ENCODE measurements at regions not wholly inside any gene's neighbourhood (a gene's known extent, or its start where the extent isn't known, plus 50 kb on each side); places are given as distances from the start of the nearest gene placed in this dataset.

- peaks cover 55% of the 10 kb centered on the region for H3K27me3 Mint-ChIP-seq
- H3K27ac Mint-ChIP-seq: no peak overlapping the region
- intact Hi-C loops (cut with DNase I, micrococcal nuclease): no loop called here
- no peak overlapping the region for H3K4me3 ChIP-seq (ENCODE audit: low read length)
- ATAC-seq (ENCODE audit: poor library complexity) (no peak), DNase-seq (no peak)
- CTCF ChIA-PET: no interaction called here
- H3K4me1 ChIP-seq (ENCODE audit: insufficient read depth, low read length): no peaks in the 10 kb centered on the region
- no peaks in the 10 kb centered on the region for H3K4me1 Mint-ChIP-seq (ENCODE audit: low read depth)
- TF ChIP-seq CTCF (IDR thresholded peaks at IDR 0.05): no peak
- H3K36me3 ChIP-seq (ENCODE audit: insufficient read depth, low read length): no peaks in the 10 kb centered on the region
- no peaks in the 10 kb centered on the region for H3K36me3 Mint-ChIP-seq (ENCODE audit: low read depth)
- H3K27ac ChIP-seq (ENCODE audit: low read depth in 1 of 2, low read length in 2 of 2): no peak overlapping the region
- POLR2A ChIA-PET: no interaction called here
- no peaks in the 10 kb centered on the region for H3K9me3 Mint-ChIP-seq
- no peak overlapping the region for H3K4me3 Mint-ChIP-seq
- H3K9me3 ChIP-seq (ENCODE audit: control insufficient read depth in 1 of 2, insufficient read depth in 1 of 2, low read length in 2 of 2): no peaks in the 10 kb centered on the region
- peaks cover 7 to 22% of the 10 kb centered on the region in 2 experiments for H3K27me3 ChIP-seq (ENCODE audit: control insufficient read depth in 1 of 2, insufficient read depth in 2 of 2, low read length in 2 of 2)
Measured at GRCh38 chr1:36583980-36584782, 101.5 kb upstream of the CSF3R start.

GRCh38 chr1:36583080-36583479 is 100.4 kb upstream of the CSF3R start:
- Histone ChIP-seq H3K9me3 (ENCODE audit: control insufficient read depth in 1 of 2, insufficient read depth in 1 of 2, low read length in 2 of 2) (no peaks in the 10 kb centered on the region), H3K36me3 (ENCODE audit: insufficient read depth, low read length) (no peaks in the 10 kb centered on the region), H3K4me3 (ENCODE audit: low read length) (no peak overlapping the region), H3K4me1 (ENCODE audit: insufficient read depth, low read length) (no peaks in the 10 kb centered on the region), H3K27me3 (ENCODE audit: control insufficient read depth in 1 of 2, insufficient read depth in 2 of 2, low read length in 2 of 2) (peaks cover 7 to 13% of the 10 kb centered on the region in 2 experiments), H3K27ac (ENCODE audit: low read depth in 1 of 2, low read length in 2 of 2) (no peak overlapping the region)
- Mint-ChIP-seq H3K4me3 (no peak overlapping the region), H3K9me3 (no peaks in the 10 kb centered on the region), H3K36me3 (ENCODE audit: low read depth) (no peaks in the 10 kb centered on the region), H3K27ac (no peak overlapping the region), H3K27me3 (peaks cover 60% of the 10 kb centered on the region), H3K4me1 (ENCODE audit: low read depth) (no peaks in the 10 kb centered on the region)
- DNase-seq (no peak), ATAC-seq (ENCODE audit: poor library complexity) (no peak)
- intact Hi-C loops (cut with DNase I, micrococcal nuclease): no loop called here
- POLR2A ChIA-PET: no interaction called here
- CTCF ChIA-PET: no interaction called here
- no peak for TF ChIP-seq CTCF (IDR thresholded peaks at IDR 0.05)

GRCh38 chr1:36582066-36582755 is 99.5 kb upstream of the CSF3R start:
- Mint-ChIP-seq H3K4me1 (ENCODE audit: low read depth) (no peaks in the 10 kb centered on the region), H3K27me3 (peaks cover 54% of the 10 kb centered on the region), H3K4me3 (no peak overlapping the region), H3K27ac (no peak overlapping the region), H3K36me3 (ENCODE audit: low read depth) (no peaks in the 10 kb centered on the region), H3K9me3 (no peaks in the 10 kb centered on the region)
- TF ChIP-seq CTCF (IDR thresholded peaks at IDR 0.05): no peak
- Histone ChIP-seq H3K9me3 (ENCODE audit: control insufficient read depth in 1 of 2, insufficient read depth in 1 of 2, low read length in 2 of 2) (no peaks in the 10 kb centered on the region), H3K4me3 (ENCODE audit: low read length) (no peak overlapping the region), H3K4me1 (ENCODE audit: insufficient read depth, low read length) (no peaks in the 10 kb centered on the region), H3K27ac (ENCODE audit: low read depth in 1 of 2, low read length in 2 of 2) (no peak overlapping the region), H3K27me3 (ENCODE audit: control insufficient read depth in 1 of 2, insufficient read depth in 2 of 2, low read length in 2 of 2) (peaks cover 5 to 7% of the 10 kb centered on the region in 2 experiments), H3K36me3 (ENCODE audit: insufficient read depth, low read length) (no peaks in the 10 kb centered on the region)
- CTCF ChIA-PET: no interaction called here
- no peak for ATAC-seq (ENCODE audit: poor library complexity)
- intact Hi-C loops (cut with DNase I, micrococcal nuclease): no loop called here
- DNase-seq: no peak
- POLR2A ChIA-PET: no interaction called here

Data from CD4-positive, alpha-beta T cell (primary cell).